Body of pancreas (tissue), 4 donors: ENCODE measurements at regions not wholly inside any gene's neighbourhood (a gene's known extent, or its start where the extent isn't known, plus 50 kb on each side); places are given as distances from the start of the nearest gene placed in this dataset.

Experiments used
- POLR2A ChIP-seq, 3 donors: fragments of 450-650 bp; IDR thresholded peaks; one replicate each; pipeline ENCODE4 v1.6.1; 2016; ENCODE audit warnings: antibody characterized with exemption in 3 of 3, mild to moderate bottlenecking in 2 of 3
- TF ChIP-seq, protein P1 (sequence below), 7 experiments: fragments of 450-650 bp in 4 of 7; fragments of 200-600 bp in 3 of 7; sonication (generic) in 3 of 7; IDR thresholded peaks; one replicate each; pipeline ENCODE4 v1.5.1; 2016 to 2019; ENCODE audit warnings: antibody characterized with exemption in 7 of 7

DNA sequence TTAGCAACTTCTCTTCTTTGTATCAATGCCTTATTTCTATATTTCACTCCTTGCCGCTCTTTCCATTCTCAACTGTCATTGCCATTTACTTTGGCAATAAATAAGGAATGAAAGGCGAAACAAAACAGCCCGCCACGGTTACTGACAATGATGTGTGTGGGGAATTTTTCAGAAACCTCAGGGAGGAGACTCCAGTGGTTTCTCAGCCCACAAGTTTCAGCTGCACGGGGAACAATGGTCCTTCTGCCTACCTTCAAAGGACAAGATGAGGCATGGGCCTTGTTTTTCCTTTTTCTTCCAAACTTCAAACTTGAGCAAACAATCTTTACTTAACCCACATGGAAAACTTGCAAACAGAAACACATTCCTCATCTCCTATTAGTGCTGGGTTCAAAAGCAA lies 409.4 kb downstream of the METTL15 start:
- no peak for TF ChIP-seq POLR2A (IDR thresholded peaks at IDR 0.05)
- TF ChIP-seq, protein P1, sequence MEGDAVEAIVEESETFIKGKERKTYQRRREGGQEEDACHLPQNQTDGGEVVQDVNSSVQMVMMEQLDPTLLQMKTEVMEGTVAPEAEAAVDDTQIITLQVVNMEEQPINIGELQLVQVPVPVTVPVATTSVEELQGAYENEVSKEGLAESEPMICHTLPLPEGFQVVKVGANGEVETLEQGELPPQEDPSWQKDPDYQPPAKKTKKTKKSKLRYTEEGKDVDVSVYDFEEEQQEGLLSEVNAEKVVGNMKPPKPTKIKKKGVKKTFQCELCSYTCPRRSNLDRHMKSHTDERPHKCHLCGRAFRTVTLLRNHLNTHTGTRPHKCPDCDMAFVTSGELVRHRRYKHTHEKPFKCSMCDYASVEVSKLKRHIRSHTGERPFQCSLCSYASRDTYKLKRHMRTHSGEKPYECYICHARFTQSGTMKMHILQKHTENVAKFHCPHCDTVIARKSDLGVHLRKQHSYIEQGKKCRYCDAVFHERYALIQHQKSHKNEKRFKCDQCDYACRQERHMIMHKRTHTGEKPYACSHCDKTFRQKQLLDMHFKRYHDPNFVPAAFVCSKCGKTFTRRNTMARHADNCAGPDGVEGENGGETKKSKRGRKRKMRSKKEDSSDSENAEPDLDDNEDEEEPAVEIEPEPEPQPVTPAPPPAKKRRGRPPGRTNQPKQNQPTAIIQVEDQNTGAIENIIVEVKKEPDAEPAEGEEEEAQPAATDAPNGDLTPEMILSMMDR (IDR thresholded peaks at IDR 0.05) = no peak
